H9 (cell line): ENCODE measurements at regions not wholly inside any gene's neighbourhood (a gene's known extent, or its start where the extent isn't known, plus 50 kb on each side); places are given as distances from the start of the nearest gene placed in this dataset.

Source experiments
- DNase-seq: peaks from one replicate; pipeline ENCODE4 v3.0.0-alpha.2; 2017
- H2AFZ ChIP-seq: one replicate; pipeline ENCODE4 v1.6.1; 2013; ENCODE audit warnings: mild to moderate bottlenecking, low read length, control low read depth, moderate library complexity
- H2AK5ac ChIP-seq: 2 replicates; pipeline ENCODE4 v1.6.1; 2013; ENCODE audit warnings: low read length, control low read depth, mixed read lengths; ENCODE audit not compliant: insufficient read length
- H2BK120ac ChIP-seq: one replicate; pipeline ENCODE4 v1.6.1; 2013; ENCODE audit warnings: low read depth, mild to moderate bottlenecking, low read length, control low read depth, inconsistent platforms; ENCODE audit not compliant: poor library complexity, severe bottlenecking
- H2BK12ac ChIP-seq: 2 replicates; pipeline ENCODE4 v1.6.1; 2013; ENCODE audit warnings: low read length, control low read depth, mixed read lengths, low read depth; ENCODE audit not compliant: insufficient read length
- H2BK15ac ChIP-seq: 2 replicates; pipeline ENCODE4 v1.6.1; 2013; ENCODE audit warnings: low read depth, low read length, control low read depth
- H2BK20ac ChIP-seq: one replicate; pipeline ENCODE4 v1.6.1; 2013; ENCODE audit warnings: low read depth, mild to moderate bottlenecking, low read length, control low read depth, inconsistent platforms; ENCODE audit not compliant: poor library complexity, severe bottlenecking
- H2BK5ac ChIP-seq: 2 replicates; pipeline ENCODE4 v1.6.1; 2013; ENCODE audit warnings: low read length, control low read depth, mixed read lengths; ENCODE audit not compliant: insufficient read length
- H3K14ac ChIP-seq: 2 replicates; pipeline ENCODE4 v1.6.1; 2013; ENCODE audit warnings: low read length, control low read depth; ENCODE audit not compliant: insufficient read depth
- H3K18ac ChIP-seq: 2 replicates; pipeline ENCODE4 v1.6.1; 2013; ENCODE audit warnings: low read depth, mild to moderate bottlenecking, mixed read lengths, low read length, control low read depth; ENCODE audit not compliant: insufficient read length
- H3K23ac ChIP-seq: 2 replicates; pipeline ENCODE4 v1.6.1; 2013; ENCODE audit warnings: low read length, control low read depth, mixed read lengths, low read depth; ENCODE audit not compliant: insufficient read length
- H3K23me2 ChIP-seq: 2 replicates; pipeline ENCODE4 v1.6.1; 2013; ENCODE audit warnings: low read depth, mild to moderate bottlenecking, mixed read lengths, low read length, control low read depth; ENCODE audit not compliant: insufficient read length, poor library complexity, severe bottlenecking
- H3K27ac ChIP-seq: 2 replicates; pipeline ENCODE4 v1.5.1; 2013; ENCODE audit warnings: low read length, control low read depth, mixed read lengths, low read depth; ENCODE audit not compliant: insufficient read length
- H3K27me3 ChIP-seq: 2 replicates; pipeline ENCODE4 v1.6.1; 2013; ENCODE audit warnings: low read length, control low read depth, inconsistent platforms; ENCODE audit not compliant: insufficient read depth
- H3K4ac ChIP-seq: 2 replicates; pipeline ENCODE4 v1.6.1; 2013; ENCODE audit warnings: low read depth, mild to moderate bottlenecking, control low read depth, inconsistent platforms, low read length, moderate library complexity
- H3K4me1 ChIP-seq: 2 replicates; pipeline ENCODE4 v1.6.1; 2013; ENCODE audit warnings: low read length, control low read depth, inconsistent platforms; ENCODE audit not compliant: insufficient read depth
- H3K4me2 ChIP-seq: 2 replicates; pipeline ENCODE4 v1.6.1; 2013; ENCODE audit warnings: low read length, control low read depth, mixed read lengths; ENCODE audit not compliant: insufficient read length, insufficient read depth
- H3K56ac ChIP-seq: 2 replicates; pipeline ENCODE4 v1.6.1; 2013; ENCODE audit warnings: low read depth, mild to moderate bottlenecking, mixed read lengths, low read length, control low read depth; ENCODE audit not compliant: insufficient read length
- H3K79me1 ChIP-seq: 2 replicates; pipeline ENCODE4 v1.6.1; 2013; ENCODE audit warnings: low read depth, mild to moderate bottlenecking, moderate library complexity, low read length, control low read depth, inconsistent platforms; ENCODE audit not compliant: insufficient read depth, poor library complexity, severe bottlenecking
- H3K79me2 ChIP-seq: 2 replicates; pipeline ENCODE4 v1.6.1; 2013; ENCODE audit warnings: low read length, control low read depth, inconsistent platforms; ENCODE audit not compliant: insufficient read depth
- H3K9ac ChIP-seq: 2 replicates; pipeline ENCODE4 v1.6.1; 2013; ENCODE audit warnings: low read length, control low read depth, mixed read lengths; ENCODE audit not compliant: insufficient read length; ENCODE audit errors: extremely low read depth
- H3K9me3 ChIP-seq: one replicate; pipeline ENCODE4 v1.6.1; 2013; ENCODE audit warnings: low read depth, low read length, inconsistent platforms; ENCODE audit not compliant: control insufficient read depth
- H3T11ph ChIP-seq: one replicate; pipeline ENCODE4 v1.6.1; 2013; ENCODE audit warnings: mild to moderate bottlenecking, low read length, control low read depth, inconsistent platforms
- H4K20me1 ChIP-seq: one replicate; pipeline ENCODE4 v1.6.1; 2013; ENCODE audit not compliant: control insufficient read depth, insufficient read length, insufficient read depth
- H4K5ac ChIP-seq: 2 replicates; pipeline ENCODE4 v1.6.1; 2013; ENCODE audit warnings: low read depth, mild to moderate bottlenecking, mixed read lengths, low read length, control low read depth; ENCODE audit not compliant: insufficient read length
- H4K8ac ChIP-seq: replicated peaks from 2 replicates; pipeline ENCODE4 v1.6.1; 2013; ENCODE audit warnings: low read length, control low read depth, mixed read lengths, low read depth; ENCODE audit not compliant: insufficient read length
- H4K91ac ChIP-seq: 2 replicates; pipeline ENCODE4 v1.6.1; 2013; ENCODE audit warnings: low read depth, mild to moderate bottlenecking, moderate library complexity, mixed read lengths, low read length, control low read depth; ENCODE audit not compliant: insufficient read length
- H3K27ac Mint-ChIP-seq, 3 experiments: 2 replicates in 2 of 3; 3 replicates in 1 of 3; pipeline ENCODE4 v1.8.0; 2020 to 2021; ENCODE audit warnings: mixed read lengths in 3 of 3, mild to moderate bottlenecking in 1 of 3, moderate library complexity in 1 of 3
- H3K27me3 Mint-ChIP-seq: 2 replicates; pipeline ENCODE4 v1.8.0; 2021; ENCODE audit warnings: low read depth, mild to moderate bottlenecking, moderate library complexity, mixed read lengths
- H3K36me3 Mint-ChIP-seq, 3 experiments: 2 replicates in 2 of 3; 3 replicates in 1 of 3; pipeline ENCODE4 v1.8.0; 2020 to 2021; ENCODE audit warnings: low read depth in 3 of 3, mixed read lengths in 3 of 3; ENCODE audit not compliant: insufficient read depth in 1 of 3
- H3K4me1 Mint-ChIP-seq, 2 experiments: 2 replicates each; pipeline ENCODE4 v1.8.0; 2020; ENCODE audit warnings: mixed read lengths in 2 of 2
- H3K4me3 Mint-ChIP-seq, 2 experiments: 2 replicates in 1 of 2; 3 replicates in 1 of 2; pipeline ENCODE4 v1.8.0; 2020 to 2021; ENCODE audit warnings: mild to moderate bottlenecking in 2 of 2, mixed read lengths in 2 of 2, moderate library complexity in 1 of 2
- H3K9me3 Mint-ChIP-seq, 2 experiments: 2 replicates in 1 of 2; 3 replicates in 1 of 2; pipeline ENCODE4 v1.8.0; 2020; ENCODE audit warnings: mild to moderate bottlenecking in 2 of 2, mixed read lengths in 2 of 2, moderate library complexity in 1 of 2
- CTCF ChIP-seq: fragments of 200-600 bp; sonication (generic); conservative IDR thresholded peaks from 3 replicates; pipeline ENCODE4 v1.8.0; 2021; ENCODE audit warnings: antibody characterized with exemption, mild to moderate bottlenecking
- WGBS: extraction: QIAGEN DNeasy Blood & Tissue Kit; methylation state at CpG from one replicate; pipeline ENCODE4 v1.1.7; 2013; ENCODE audit warnings: missing lambda C conversion rate, low lambda C conversion rate, mixed read lengths; ENCODE audit not compliant: insufficient read length; ENCODE audit errors: extremely low coverage; 5-methylcytosine and 5-hydroxymethylcytosine counted together

- Mint-ChIP-seq H3K27ac (no peak overlapping the region), H3K27me3 (no peaks in the 10 kb centered on the region), H3K9me3 (no peaks in the 10 kb centered on the region; a peak in 1 of 5 replicates), H3K4me1 (no peaks in the 10 kb centered on the region), H3K4me3 (no peak overlapping the region), H3K36me3 (no peaks in the 10 kb centered on the region)
- Histone ChIP-seq H4K8ac (no peak overlapping the region), H3K27ac (no peak overlapping the region), H2AFZ (no peak overlapping the region), H2BK120ac (no peak overlapping the region), H3T11ph (no peak overlapping the region), H3K79me1 (no peaks in the 10 kb centered on the region), H4K91ac (no peak overlapping the region), H4K20me1 (no peaks in the 10 kb centered on the region), H3K18ac (no peak overlapping the region), H3K9ac (no peak overlapping the region), H4K5ac (no peak overlapping the region), H3K79me2 (no peaks in the 10 kb centered on the region), H2BK5ac (no peak overlapping the region), H3K4me2 (no peak overlapping the region), H3K23me2 (no peaks in the 10 kb centered on the region), H3K23ac (no peak overlapping the region), H3K27me3 (no peaks in the 10 kb centered on the region), H2BK20ac (no peak overlapping the region), H2BK15ac (no peak overlapping the region), H3K9me3 (no peaks in the 10 kb centered on the region), H2BK12ac (no peak overlapping the region), H3K4me1 (no peaks in the 10 kb centered on the region), H3K14ac (no peak overlapping the region), H3K4ac (no peak overlapping the region), H2AK5ac (no peak overlapping the region), H3K56ac (no peak overlapping the region)
- DNase-seq: no peak
- no peak for TF ChIP-seq CTCF
- WGBS: no CpG with 5 or more reads among the region's 5 CpGs
Measured at GRCh38 chr4:127244515-127244914, 388.2 kb upstream of the INTU start.
